ENCODE measurements at regions not wholly inside any gene's neighbourhood (a gene's known extent, or its start where the extent isn't known, plus 50 kb on each side); places are given as distances from the start of the nearest gene placed in this dataset.

DNA sequence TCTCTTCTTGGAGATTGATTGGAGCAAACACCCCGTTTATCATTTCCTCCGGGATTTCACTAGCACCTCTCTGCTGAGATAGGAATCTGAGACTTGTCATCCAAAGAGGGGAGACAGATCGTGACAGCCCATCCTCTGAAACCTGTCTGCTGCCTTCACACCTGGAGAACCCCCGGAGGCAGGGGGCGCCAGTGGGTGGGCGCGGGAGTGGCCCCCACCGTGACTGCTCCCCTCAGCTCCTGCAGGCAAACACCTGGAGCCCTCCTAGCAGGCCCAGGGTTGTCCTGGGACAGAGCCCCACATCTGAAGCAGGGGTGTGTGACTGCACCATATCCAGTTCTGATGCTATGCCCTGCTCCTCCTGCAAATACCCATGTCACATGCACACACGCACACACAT is 209.5 kb upstream of the POU3F1 start:
- Histone ChIP-seq H3K4me3 (ENCODE audit: low read depth in 1 of 3, low read length in 3 of 3) (no peak overlapping the region), H3K9ac (ENCODE audit: low read depth in 1 of 2, low read length in 2 of 2) (no peak overlapping the region), H3K27me3 (ENCODE audit: control insufficient read depth in 4 of 4, insufficient read depth in 4 of 4, low read length in 3 of 4) (no peaks in the 10 kb centered on the region), H3K4me1 (ENCODE audit: control insufficient read depth in 4 of 4, insufficient read depth in 4 of 4, low read length in 3 of 4) (no peaks in the 10 kb centered on the region), H3K9me3 (ENCODE audit: control insufficient read depth in 4 of 4, low read length in 3 of 4) (peaks cover 0 to 7% (median 2%) of the 10 kb centered on the region in 4 donors), H3K27ac (ENCODE audit: low read depth in 1 of 2, low read length in 2 of 2) (no peak overlapping the region), H3K36me3 (ENCODE audit: control insufficient read depth in 4 of 4, insufficient read depth in 3 of 4, low read depth in 1 of 4, low read length in 3 of 4) (no peaks in the 10 kb centered on the region)
- WGBS, result 61% methylated on average over 9 of the region's 9 CpGs
- no peak for TF ChIP-seq GABPA (IDR thresholded peaks at IDR 0.05 in 1 of 2, conservative IDR thresholded peaks at IDR 0.05 in 1 of 2)
- TF ChIP-seq TAF1 (conservative IDR thresholded peaks at IDR 0.05), result no peak
- TF ChIP-seq, protein P1, sequence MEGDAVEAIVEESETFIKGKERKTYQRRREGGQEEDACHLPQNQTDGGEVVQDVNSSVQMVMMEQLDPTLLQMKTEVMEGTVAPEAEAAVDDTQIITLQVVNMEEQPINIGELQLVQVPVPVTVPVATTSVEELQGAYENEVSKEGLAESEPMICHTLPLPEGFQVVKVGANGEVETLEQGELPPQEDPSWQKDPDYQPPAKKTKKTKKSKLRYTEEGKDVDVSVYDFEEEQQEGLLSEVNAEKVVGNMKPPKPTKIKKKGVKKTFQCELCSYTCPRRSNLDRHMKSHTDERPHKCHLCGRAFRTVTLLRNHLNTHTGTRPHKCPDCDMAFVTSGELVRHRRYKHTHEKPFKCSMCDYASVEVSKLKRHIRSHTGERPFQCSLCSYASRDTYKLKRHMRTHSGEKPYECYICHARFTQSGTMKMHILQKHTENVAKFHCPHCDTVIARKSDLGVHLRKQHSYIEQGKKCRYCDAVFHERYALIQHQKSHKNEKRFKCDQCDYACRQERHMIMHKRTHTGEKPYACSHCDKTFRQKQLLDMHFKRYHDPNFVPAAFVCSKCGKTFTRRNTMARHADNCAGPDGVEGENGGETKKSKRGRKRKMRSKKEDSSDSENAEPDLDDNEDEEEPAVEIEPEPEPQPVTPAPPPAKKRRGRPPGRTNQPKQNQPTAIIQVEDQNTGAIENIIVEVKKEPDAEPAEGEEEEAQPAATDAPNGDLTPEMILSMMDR (IDR thresholded peaks at IDR 0.05; ENCODE audit: low read depth, low read length, missing input control), result no peak
- TF ChIP-seq FOXA2 (IDR thresholded peaks at IDR 0.05), result no peak
- TF ChIP-seq RAD21 (IDR thresholded peaks at IDR 0.05), result no peak
- TF ChIP-seq SP1 (IDR thresholded peaks at IDR 0.05), result no peak
- TF ChIP-seq HNF4A (conservative IDR thresholded peaks at IDR 0.05), result no peak
- TF ChIP-seq, protein P2, sequence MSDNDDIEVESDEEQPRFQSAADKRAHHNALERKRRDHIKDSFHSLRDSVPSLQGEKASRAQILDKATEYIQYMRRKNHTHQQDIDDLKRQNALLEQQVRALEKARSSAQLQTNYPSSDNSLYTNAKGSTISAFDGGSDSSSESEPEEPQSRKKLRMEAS (IDR thresholded peaks at IDR 0.05), result no peak
- TF ChIP-seq, protein P3, sequence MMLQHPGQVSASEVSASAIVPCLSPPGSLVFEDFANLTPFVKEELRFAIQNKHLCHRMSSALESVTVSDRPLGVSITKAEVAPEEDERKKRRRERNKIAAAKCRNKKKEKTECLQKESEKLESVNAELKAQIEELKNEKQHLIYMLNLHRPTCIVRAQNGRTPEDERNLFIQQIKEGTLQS (IDR thresholded peaks at IDR 0.05), result no peak
- TF ChIP-seq, protein P4, sequence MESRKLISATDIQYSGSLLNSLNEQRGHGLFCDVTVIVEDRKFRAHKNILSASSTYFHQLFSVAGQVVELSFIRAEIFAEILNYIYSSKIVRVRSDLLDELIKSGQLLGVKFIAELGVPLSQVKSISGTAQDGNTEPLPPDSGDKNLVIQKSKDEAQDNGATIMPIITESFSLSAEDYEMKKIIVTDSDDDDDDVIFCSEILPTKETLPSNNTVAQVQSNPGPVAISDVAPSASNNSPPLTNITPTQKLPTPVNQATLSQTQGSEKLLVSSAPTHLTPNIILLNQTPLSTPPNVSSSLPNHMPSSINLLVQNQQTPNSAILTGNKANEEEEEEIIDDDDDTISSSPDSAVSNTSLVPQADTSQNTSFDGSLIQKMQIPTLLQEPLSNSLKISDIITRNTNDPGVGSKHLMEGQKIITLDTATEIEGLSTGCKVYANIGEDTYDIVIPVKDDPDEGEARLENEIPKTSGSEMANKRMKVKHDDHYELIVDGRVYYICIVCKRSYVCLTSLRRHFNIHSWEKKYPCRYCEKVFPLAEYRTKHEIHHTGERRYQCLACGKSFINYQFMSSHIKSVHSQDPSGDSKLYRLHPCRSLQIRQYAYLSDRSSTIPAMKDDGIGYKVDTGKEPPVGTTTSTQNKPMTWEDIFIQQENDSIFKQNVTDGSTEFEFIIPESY (IDR thresholded peaks at IDR 0.05), result no peak
- TF ChIP-seq, protein P5, sequence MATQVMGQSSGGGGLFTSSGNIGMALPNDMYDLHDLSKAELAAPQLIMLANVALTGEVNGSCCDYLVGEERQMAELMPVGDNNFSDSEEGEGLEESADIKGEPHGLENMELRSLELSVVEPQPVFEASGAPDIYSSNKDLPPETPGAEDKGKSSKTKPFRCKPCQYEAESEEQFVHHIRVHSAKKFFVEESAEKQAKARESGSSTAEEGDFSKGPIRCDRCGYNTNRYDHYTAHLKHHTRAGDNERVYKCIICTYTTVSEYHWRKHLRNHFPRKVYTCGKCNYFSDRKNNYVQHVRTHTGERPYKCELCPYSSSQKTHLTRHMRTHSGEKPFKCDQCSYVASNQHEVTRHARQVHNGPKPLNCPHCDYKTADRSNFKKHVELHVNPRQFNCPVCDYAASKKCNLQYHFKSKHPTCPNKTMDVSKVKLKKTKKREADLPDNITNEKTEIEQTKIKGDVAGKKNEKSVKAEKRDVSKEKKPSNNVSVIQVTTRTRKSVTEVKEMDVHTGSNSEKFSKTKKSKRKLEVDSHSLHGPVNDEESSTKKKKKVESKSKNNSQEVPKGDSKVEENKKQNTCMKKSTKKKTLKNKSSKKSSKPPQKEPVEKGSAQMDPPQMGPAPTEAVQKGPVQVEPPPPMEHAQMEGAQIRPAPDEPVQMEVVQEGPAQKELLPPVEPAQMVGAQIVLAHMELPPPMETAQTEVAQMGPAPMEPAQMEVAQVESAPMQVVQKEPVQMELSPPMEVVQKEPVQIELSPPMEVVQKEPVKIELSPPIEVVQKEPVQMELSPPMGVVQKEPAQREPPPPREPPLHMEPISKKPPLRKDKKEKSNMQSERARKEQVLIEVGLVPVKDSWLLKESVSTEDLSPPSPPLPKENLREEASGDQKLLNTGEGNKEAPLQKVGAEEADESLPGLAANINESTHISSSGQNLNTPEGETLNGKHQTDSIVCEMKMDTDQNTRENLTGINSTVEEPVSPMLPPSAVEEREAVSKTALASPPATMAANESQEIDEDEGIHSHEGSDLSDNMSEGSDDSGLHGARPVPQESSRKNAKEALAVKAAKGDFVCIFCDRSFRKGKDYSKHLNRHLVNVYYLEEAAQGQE (IDR thresholded peaks at IDR 0.05), result no peak
- no peak for TF ChIP-seq FOXA1 (IDR thresholded peaks at IDR 0.05)
- DNase-seq (ENCODE audit: low spot score), result no peak

DNA sequence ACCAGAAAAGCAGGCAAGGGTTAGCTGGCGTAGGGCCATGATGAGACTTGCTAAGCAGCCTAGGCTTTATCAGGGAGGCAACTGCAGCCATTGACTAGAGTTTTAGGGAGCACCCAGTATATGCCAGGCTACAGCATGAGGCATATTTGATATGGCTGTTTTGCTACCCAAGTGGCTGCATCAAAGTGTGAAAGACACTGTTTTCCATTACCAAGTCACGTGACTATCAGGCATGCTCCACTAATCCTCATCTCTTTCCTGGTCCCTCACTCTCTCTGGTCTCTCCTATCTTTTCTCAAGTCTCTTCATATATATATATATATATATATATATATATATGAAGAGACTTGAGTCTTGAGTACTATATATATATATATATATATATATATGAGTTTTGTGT is 206.7 kb upstream of the POU3F1 start:
- Histone ChIP-seq H3K4me1 (ENCODE audit: control insufficient read depth in 4 of 4, insufficient read depth in 4 of 4, low read length in 3 of 4) (no peaks in the 10 kb centered on the region), H3K36me3 (ENCODE audit: control insufficient read depth in 4 of 4, insufficient read depth in 3 of 4, low read depth in 1 of 4, low read length in 3 of 4) (no peaks in the 10 kb centered on the region), H3K27ac (ENCODE audit: low read depth in 1 of 2, low read length in 2 of 2) (no peak overlapping the region), H3K9ac (ENCODE audit: low read depth in 1 of 2, low read length in 2 of 2) (no peak overlapping the region), H3K4me3 (ENCODE audit: low read depth in 1 of 3, low read length in 3 of 3) (no peak overlapping the region), H3K27me3 (ENCODE audit: control insufficient read depth in 4 of 4, insufficient read depth in 4 of 4, low read length in 3 of 4) (no peaks in the 10 kb centered on the region), H3K9me3 (ENCODE audit: control insufficient read depth in 4 of 4, low read length in 3 of 4) (peaks cover 0 to 3% (median 0%) of the 10 kb centered on the region in 4 donors)
- 94% methylated on average over 2 of the region's 2 CpGs for WGBS
- DNase-seq (ENCODE audit: low spot score), result no peak
- TF ChIP-seq, protein P2 (IDR thresholded peaks at IDR 0.05), result no peak
- TF ChIP-seq SP1 (IDR thresholded peaks at IDR 0.05) (no peak), HNF4G (IDR thresholded peaks at IDR 0.05) (no peak), JUND (IDR thresholded peaks at IDR 0.05) (no peak), RXRA (IDR thresholded peaks at IDR 0.05) (no peak), FOXA2 (IDR thresholded peaks at IDR 0.05) (no peak), TAF1 (conservative IDR thresholded peaks at IDR 0.05) (no peak), GABPA (IDR thresholded peaks at IDR 0.05 in 1 of 2, conservative IDR thresholded peaks at IDR 0.05 in 1 of 2) (no peak)
- TF ChIP-seq, protein P1 (IDR thresholded peaks at IDR 0.05; ENCODE audit: low read depth, low read length, missing input control), result no peak
- TF ChIP-seq, protein P4 (IDR thresholded peaks at IDR 0.05), result no peak

Data from liver (tissue), 8 donors.